ENCODE measurements at regions not wholly inside any gene's neighbourhood (a gene's known extent, or its start where the extent isn't known, plus 50 kb on each side); places are given as distances from the start of the nearest gene placed in this dataset.

DNA sequence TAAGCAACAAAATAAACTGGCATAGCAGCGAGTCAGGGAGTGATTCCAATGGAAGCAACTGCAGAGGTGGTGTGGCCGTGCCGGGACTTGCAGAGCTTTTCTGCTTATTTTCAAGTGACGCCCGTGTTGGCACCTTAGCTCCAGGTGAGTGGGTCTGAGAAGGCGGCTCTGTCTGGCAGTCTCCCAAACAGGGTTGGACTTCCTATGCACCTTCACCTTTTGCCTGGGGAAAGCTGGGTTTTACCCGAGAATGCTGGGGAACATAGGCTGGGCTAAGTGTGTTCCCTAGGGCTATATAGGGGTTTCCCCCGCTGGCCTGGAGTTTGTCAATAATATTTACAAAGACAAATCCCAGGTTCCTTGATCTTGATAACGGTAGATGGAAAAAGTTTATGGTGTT is 179.9 kb upstream of the TBL1XR1 start:
- TF ChIP-seq, protein P1, sequence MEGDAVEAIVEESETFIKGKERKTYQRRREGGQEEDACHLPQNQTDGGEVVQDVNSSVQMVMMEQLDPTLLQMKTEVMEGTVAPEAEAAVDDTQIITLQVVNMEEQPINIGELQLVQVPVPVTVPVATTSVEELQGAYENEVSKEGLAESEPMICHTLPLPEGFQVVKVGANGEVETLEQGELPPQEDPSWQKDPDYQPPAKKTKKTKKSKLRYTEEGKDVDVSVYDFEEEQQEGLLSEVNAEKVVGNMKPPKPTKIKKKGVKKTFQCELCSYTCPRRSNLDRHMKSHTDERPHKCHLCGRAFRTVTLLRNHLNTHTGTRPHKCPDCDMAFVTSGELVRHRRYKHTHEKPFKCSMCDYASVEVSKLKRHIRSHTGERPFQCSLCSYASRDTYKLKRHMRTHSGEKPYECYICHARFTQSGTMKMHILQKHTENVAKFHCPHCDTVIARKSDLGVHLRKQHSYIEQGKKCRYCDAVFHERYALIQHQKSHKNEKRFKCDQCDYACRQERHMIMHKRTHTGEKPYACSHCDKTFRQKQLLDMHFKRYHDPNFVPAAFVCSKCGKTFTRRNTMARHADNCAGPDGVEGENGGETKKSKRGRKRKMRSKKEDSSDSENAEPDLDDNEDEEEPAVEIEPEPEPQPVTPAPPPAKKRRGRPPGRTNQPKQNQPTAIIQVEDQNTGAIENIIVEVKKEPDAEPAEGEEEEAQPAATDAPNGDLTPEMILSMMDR (IDR thresholded peaks at IDR 0.05), result no peak
- no peak for TF ChIP-seq EP300 (IDR thresholded peaks at IDR 0.05)
- TF ChIP-seq POLR2A (IDR thresholded peaks at IDR 0.05), result no peak

Measured in ovary (tissue), 3 donors.